Fibroblast of lung (primary cell): ENCODE measurements at regions not wholly inside any gene's neighbourhood (a gene's known extent, or its start where the extent isn't known, plus 50 kb on each side); places are given as distances from the start of the nearest gene placed in this dataset.
"Not testable (repeated sequence)": the region's sequence is repeated elsewhere in the genome, so short reads cannot be mapped to it uniquely, and the experiment has no call there.

Experiments
- DNase-seq, 2 donors: peaks; one replicate each; pipeline versions ENCODE4 v3.0.0 to v3.0.0-alpha.2; 2010; ENCODE audit warnings: low read depth in 2 of 2
- H2AFZ ChIP-seq: 2 replicates; pipeline ENCODE4 v1.5.1; 2012; ENCODE audit warnings: low read length, control low read depth, inconsistent platforms
- H3K27ac ChIP-seq: 2 replicates; pipeline ENCODE4 v1.5.1; 2011; ENCODE audit warnings: low read length, control low read depth; ENCODE audit not compliant: insufficient read depth
- H3K27me3 ChIP-seq: 2 replicates; pipeline ENCODE4 v1.5.1; 2011; ENCODE audit warnings: mild to moderate bottlenecking, low read length; ENCODE audit not compliant: control insufficient read depth, insufficient read depth
- H3K36me3 ChIP-seq: 2 replicates; pipeline ENCODE4 v1.5.1; 2011; ENCODE audit warnings: low read length; ENCODE audit not compliant: control insufficient read depth, insufficient read depth
- H3K4me1 ChIP-seq: 2 replicates; pipeline ENCODE4 v1.5.1; 2011; ENCODE audit warnings: low read length; ENCODE audit not compliant: control insufficient read depth, insufficient read depth; ENCODE audit errors: extremely low read depth
- H3K4me2 ChIP-seq: 2 replicates; pipeline ENCODE4 v1.5.1; 2011; ENCODE audit warnings: low read length, control low read depth; ENCODE audit not compliant: insufficient read depth; ENCODE audit errors: extremely low read depth
- H3K4me3 ChIP-seq, 4 experiments: fragments of 200-600 bp in 1 of 4; sonication (generic) in 1 of 4; replicated peaks in 1 of 4; 2 replicates each; pipeline ENCODE4 v1.5.1; 2011 to 2016; ENCODE audit warnings: low read length in 4 of 4, low read depth in 3 of 4, mild to moderate bottlenecking in 3 of 4, control low read depth in 2 of 4, inconsistent platforms in 1 of 4, mixed read lengths in 1 of 4; ENCODE audit not compliant: insufficient read depth in 1 of 4; ENCODE audit errors: control extremely low read depth in 1 of 4
- H3K79me2 ChIP-seq: 2 replicates; pipeline ENCODE4 v1.5.1; 2012; ENCODE audit warnings: mild to moderate bottlenecking, low read length, inconsistent platforms; ENCODE audit not compliant: control insufficient read depth, insufficient read depth
- H3K9ac ChIP-seq: 2 replicates; pipeline ENCODE4 v1.5.1; 2011; ENCODE audit warnings: mild to moderate bottlenecking, low read length, control low read depth; ENCODE audit not compliant: insufficient read depth
- H3K9me3 ChIP-seq: 2 replicates; pipeline ENCODE4 v1.5.1; 2012; ENCODE audit warnings: low read depth, low read length; ENCODE audit not compliant: control insufficient read depth, insufficient read depth
- H4K20me1 ChIP-seq: 2 replicates; pipeline ENCODE4 v1.5.1; 2011; ENCODE audit warnings: low read length; ENCODE audit not compliant: control insufficient read depth, insufficient read depth; ENCODE audit errors: extremely low read depth
- CTCF ChIP-seq, 2 donors: IDR thresholded peaks in 1 of 2; conservative IDR thresholded peaks in 1 of 2; 1 replicate in 1 of 2; 2 replicates in 1 of 2; pipeline ENCODE4 v1.5.1; 2011 to 2012; ENCODE audit warnings: low read length in 2 of 2, control low read depth in 1 of 2, inconsistent platforms in 1 of 2, low read depth in 1 of 2, mild to moderate bottlenecking in 1 of 2
- EZH2 ChIP-seq: IDR thresholded peaks from 2 replicates; pipeline ENCODE4 v1.5.1; 2012; ENCODE audit warnings: low read length, control low read depth, mild to moderate bottlenecking; ENCODE audit errors: missing control alignments

DNA sequence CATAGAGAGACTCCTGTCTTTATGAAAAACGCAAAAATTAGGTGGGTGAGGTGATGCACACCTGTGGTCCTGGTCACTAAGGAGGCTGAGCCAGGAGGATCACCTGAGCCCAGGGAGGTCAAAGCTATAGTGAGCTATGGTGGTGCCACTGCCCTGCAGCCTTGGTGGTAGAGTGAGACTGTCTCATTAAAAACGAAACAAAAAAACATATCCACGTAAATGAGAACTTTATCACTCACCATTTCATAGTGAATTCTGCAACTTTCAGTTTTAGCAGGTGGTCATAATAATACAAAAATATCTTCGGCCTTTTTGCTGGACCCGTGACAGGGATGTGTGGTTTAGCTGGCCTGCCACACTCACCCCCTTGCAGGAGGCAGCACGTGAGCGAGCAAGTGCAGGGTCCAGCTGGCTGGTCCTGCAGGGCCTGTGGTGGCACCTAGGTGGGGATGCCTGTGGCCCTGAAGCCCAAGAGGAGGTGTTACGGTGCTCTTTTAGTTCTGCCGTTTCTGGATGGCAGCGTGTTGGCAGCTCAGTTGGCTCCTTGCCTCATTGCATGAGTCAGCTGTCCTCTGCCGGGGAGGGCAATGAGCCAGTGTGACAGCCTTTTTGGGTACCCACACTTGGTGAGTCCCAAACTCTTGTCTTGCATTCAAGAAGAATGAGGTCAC is 1330.7 kb upstream of the TMEM132C start:
- Histone ChIP-seq H3K36me3 (no peaks in the 10 kb centered on the region), H4K20me1 (no peaks in the 10 kb centered on the region), H3K4me2 (no peak overlapping the region), H3K9ac (no peak overlapping the region), H3K4me3 (no peak overlapping the region), H3K9me3 (no peaks in the 10 kb centered on the region), H3K27me3 (no peaks in the 10 kb centered on the region), H3K27ac (no peak overlapping the region), H3K4me1 (no peaks in the 10 kb centered on the region), H3K79me2 (no peaks in the 10 kb centered on the region), H2AFZ (no peak overlapping the region)
- TF ChIP-seq CTCF (conservative IDR thresholded peaks at IDR 0.05 in 1 of 2, IDR thresholded peaks at IDR 0.05 in 1 of 2; ENCODE audit: low read depth in 1 of 2, low read length in 2 of 2): no peak
- no peak for TF ChIP-seq EZH2
- peak in 1 of 2 donors; percentile 19 for DNase-seq

- no peak overlapping the region for H2AFZ ChIP-seq
- no peak for TF ChIP-seq CTCF (conservative IDR thresholded peaks at IDR 0.05 in 1 of 2, IDR thresholded peaks at IDR 0.05 in 1 of 2; ENCODE audit: low read depth in 1 of 2, low read length in 2 of 2)
- no peak for TF ChIP-seq EZH2
- no peaks in the 10 kb centered on the region for H3K79me2 ChIP-seq
- no peaks in the 10 kb centered on the region for H3K36me3 ChIP-seq
- no peaks in the 10 kb centered on the region for H3K9me3 ChIP-seq
- H3K9ac ChIP-seq: no peak overlapping the region
- no peaks in the 10 kb centered on the region for H3K27me3 ChIP-seq
- H3K27ac ChIP-seq: no peak overlapping the region
- H3K4me1 ChIP-seq: no peaks in the 10 kb centered on the region
- no peaks in the 10 kb centered on the region for H4K20me1 ChIP-seq
- no peak for DNase-seq
- H3K4me2 ChIP-seq: no peak overlapping the region
- no peak overlapping the region for H3K4me3 ChIP-seq
These were observed 1329.5 kb upstream of the TMEM132C start for GRCh38 chr12:126937431-126937830.

GRCh38 chr12:126944684-126945083 is 1322.3 kb upstream of the TMEM132C start:
- Histone ChIP-seq H3K9me3 (no peaks in the 10 kb centered on the region), H3K4me1 (no peaks in the 10 kb centered on the region), H3K36me3 (no peaks in the 10 kb centered on the region), H3K79me2 (no peaks in the 10 kb centered on the region), H3K4me2 (no peak overlapping the region), H3K27ac (no peak overlapping the region), H3K27me3 (no peaks in the 10 kb centered on the region), H2AFZ (no peak overlapping the region), H3K4me3 (no peak overlapping the region), H3K9ac (no peak overlapping the region), H4K20me1 (no peaks in the 10 kb centered on the region)
- TF ChIP-seq EZH2: no peak
- TF ChIP-seq CTCF (conservative IDR thresholded peaks at IDR 0.05 in 1 of 2, IDR thresholded peaks at IDR 0.05 in 1 of 2; ENCODE audit: low read depth in 1 of 2, low read length in 2 of 2): no peak
- DNase-seq: no peak

DNA sequence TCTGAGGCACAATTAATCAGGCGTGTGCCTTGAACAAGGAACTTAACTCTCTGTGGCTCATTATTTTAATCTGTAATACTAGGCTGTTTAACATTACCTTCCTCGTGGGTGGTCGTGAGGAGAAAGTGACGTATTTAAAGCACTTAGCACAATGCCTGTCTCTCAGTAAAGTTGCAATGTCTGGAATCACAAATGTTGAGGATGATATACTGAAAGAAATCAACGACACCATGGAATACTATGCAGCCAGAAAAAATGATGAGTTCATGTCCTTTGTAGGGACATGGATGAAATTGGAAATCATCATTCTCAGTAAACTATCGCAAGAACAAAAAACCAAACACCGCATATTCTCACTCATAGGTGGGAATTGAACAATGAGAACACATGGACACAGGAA is 1320.0 kb upstream of the TMEM132C start:
- not testable (repeated sequence) for H3K36me3 ChIP-seq, H3K4me3 ChIP-seq, H3K9ac ChIP-seq, H3K79me2 ChIP-seq, H3K27me3 ChIP-seq, H3K4me2 ChIP-seq, H3K27ac ChIP-seq, H3K9me3 ChIP-seq, H2AFZ ChIP-seq, H4K20me1 ChIP-seq, DNase-seq, H3K4me1 ChIP-seq
